Activated CD4-positive, alpha-beta T cell treated with anti-CD3 and anti-CD28 coated beads, Interleukin-2, Interleukin-4, amounts not matched to agents 100 ng/mL and 50 ng/mL, durations not matched to agents 16 hours and 8 hours (primary cell): ENCODE measurements at regions not wholly inside any gene's neighbourhood (a gene's known extent, or its start where the extent isn't known, plus 50 kb on each side); places are given as distances from the start of the nearest gene placed in this dataset.
"Not testable (repeated sequence)": the region's sequence is repeated elsewhere in the genome, so short reads cannot be mapped to it uniquely, and the experiment has no call there.

Source experiments
- DNase-seq: peaks from one replicate; pipeline ENCODE4 v3.0.0-alpha.2; 2020; ENCODE audit warnings: low spot score

- DNase-seq, result no peak
Observed at GRCh38 chr4:126737899-126738526, 894.7 kb upstream of the INTU start.

- DNase-seq, result no peak
Observed at GRCh38 chr4:126738527-126738923, 894.2 kb upstream of the INTU start.

- DNase-seq, result no peak
Observed at GRCh38 chr4:126738926-126739325, 893.8 kb upstream of the INTU start.

- no peak for DNase-seq
Observed at GRCh38 chr4:126740687-126741086, 892.1 kb upstream of the INTU start.

- peak; percentile 0 for DNase-seq
Observed at GRCh38 chr4:126742048-126742447, 890.7 kb upstream of the INTU start.

- DNase-seq, result no peak
Observed at GRCh38 chr4:126742885-126743284, 889.9 kb upstream of the INTU start.

GRCh38 chr4:126748736-126749135, 884.0 kb upstream of the INTU start:
- no peak for DNase-seq

GRCh38 chr4:126750723-126751122, 882.0 kb upstream of the INTU start:
- no peak for DNase-seq

- no peak for DNase-seq
Observed at GRCh38 chr4:126752126-126752525, 880.6 kb upstream of the INTU start.

- DNase-seq, result no peak
Observed at GRCh38 chr4:126752702-126753101, 880.1 kb upstream of the INTU start.

GRCh38 chr4:126753592-126753991, 879.2 kb upstream of the INTU start:
- no peak for DNase-seq

- no peak for DNase-seq
Observed at GRCh38 chr4:126755506-126755905, 877.3 kb upstream of the INTU start.

- DNase-seq, result no peak
Observed at GRCh38 chr4:126756050-126756829, 876.5 kb upstream of the INTU start.

- no peak for DNase-seq
Observed at GRCh38 chr4:126757219-126757618, 875.5 kb upstream of the INTU start.

GRCh38 chr4:126758493-126758892, 874.3 kb upstream of the INTU start:
- no peak for DNase-seq

- DNase-seq, result no peak
Observed at GRCh38 chr4:126761947-126762662, 870.7 kb upstream of the INTU start.

- no peak for DNase-seq
Observed at GRCh38 chr4:126762663-126763247, 870.0 kb upstream of the INTU start.

- no peak for DNase-seq
Observed at GRCh38 chr4:126766241-126766640, 866.5 kb upstream of the INTU start.

- no peak for DNase-seq
Observed at GRCh38 chr4:126768338-126768737, 864.4 kb upstream of the INTU start.

GRCh38 chr4:126770811-126771553, 861.8 kb upstream of the INTU start:
- not testable (repeated sequence) for DNase-seq

GRCh38 chr4:126771618-126772017, 861.1 kb upstream of the INTU start:
- not testable (repeated sequence) for DNase-seq

- no peak for DNase-seq
Observed at GRCh38 chr4:126772662-126773061, 860.1 kb upstream of the INTU start.
